ES-I3 (cell line): ENCODE measurements at regions not wholly inside any gene's neighbourhood (a gene's known extent, or its start where the extent isn't known, plus 50 kb on each side); places are given as distances from the start of the nearest gene placed in this dataset.

Experiments used
- H3K36me3 ChIP-seq: 2 replicates; pipeline ENCODE4 v1.6.1; 2013; ENCODE audit warnings: mild to moderate bottlenecking, low read length, control low read depth, moderate library complexity; ENCODE audit not compliant: insufficient read depth
- H3K4me1 ChIP-seq: 2 replicates; pipeline ENCODE4 v1.6.1; 2013; ENCODE audit warnings: mild to moderate bottlenecking, control low read depth, low read length; ENCODE audit not compliant: insufficient read depth
- H3K9ac ChIP-seq: 2 replicates; pipeline ENCODE4 v1.6.1; 2013; ENCODE audit warnings: low read depth, mild to moderate bottlenecking, low read length, moderate library complexity
- H3K9me3 ChIP-seq: 2 replicates; pipeline ENCODE4 v1.6.1; 2013; ENCODE audit warnings: mild to moderate bottlenecking, low read length, moderate library complexity; ENCODE audit not compliant: control insufficient read depth, insufficient read depth

DNA sequence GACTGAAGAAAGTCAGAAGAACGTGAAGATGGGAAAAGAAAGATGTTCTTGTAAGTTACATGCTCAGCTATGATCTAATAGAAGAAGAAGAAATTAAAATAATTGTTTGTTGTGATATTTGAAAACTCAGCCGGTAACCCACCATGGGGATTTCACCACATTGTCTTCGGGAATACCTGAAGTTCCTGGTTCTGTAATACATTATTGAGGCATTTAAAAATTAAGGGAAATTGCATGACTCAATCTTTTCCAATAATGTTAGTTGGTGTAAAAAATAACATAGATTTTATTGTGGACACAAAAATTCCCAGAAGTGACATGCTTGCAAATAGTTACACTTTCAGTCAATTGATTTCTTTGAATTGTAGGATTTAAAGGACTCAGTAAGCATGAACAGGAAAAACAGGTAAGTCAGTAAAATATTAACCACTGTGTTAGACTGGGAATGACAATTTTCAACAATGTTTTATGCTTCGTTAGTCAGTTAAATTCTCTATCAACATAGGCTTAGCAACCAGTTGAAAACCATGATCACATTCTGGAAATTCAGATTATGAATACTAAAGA is 745.1 kb downstream of the LTN1 start:
- H3K9ac ChIP-seq: no peak overlapping the region
- H3K9me3 ChIP-seq: no peaks in the 10 kb centered on the region
- no peaks in the 10 kb centered on the region for H3K36me3 ChIP-seq
- no peaks in the 10 kb centered on the region for H3K4me1 ChIP-seq

DNA sequence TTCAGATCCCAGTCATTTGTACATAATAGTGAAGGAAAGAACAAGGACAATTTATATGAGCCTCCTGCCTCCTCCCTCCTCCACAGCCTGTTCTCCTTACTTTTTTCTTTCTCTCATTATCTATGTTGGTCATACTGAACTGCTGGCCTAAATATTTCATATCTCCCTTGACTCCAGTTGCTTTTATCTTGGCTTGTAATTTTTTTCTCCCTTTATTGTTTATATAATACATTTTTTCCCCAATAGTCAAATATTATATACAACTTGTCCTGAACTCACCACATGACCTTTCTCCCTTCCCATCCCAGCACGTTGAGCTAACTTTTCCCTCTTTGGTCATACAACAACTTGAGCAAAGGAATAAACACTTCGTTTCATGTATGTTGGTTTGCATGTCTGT is 752.1 kb downstream of the LTN1 start:
- no peaks in the 10 kb centered on the region for H3K4me1 ChIP-seq
- H3K9ac ChIP-seq: no peak overlapping the region
- H3K9me3 ChIP-seq: no peaks in the 10 kb centered on the region
- no peaks in the 10 kb centered on the region for H3K36me3 ChIP-seq

DNA sequence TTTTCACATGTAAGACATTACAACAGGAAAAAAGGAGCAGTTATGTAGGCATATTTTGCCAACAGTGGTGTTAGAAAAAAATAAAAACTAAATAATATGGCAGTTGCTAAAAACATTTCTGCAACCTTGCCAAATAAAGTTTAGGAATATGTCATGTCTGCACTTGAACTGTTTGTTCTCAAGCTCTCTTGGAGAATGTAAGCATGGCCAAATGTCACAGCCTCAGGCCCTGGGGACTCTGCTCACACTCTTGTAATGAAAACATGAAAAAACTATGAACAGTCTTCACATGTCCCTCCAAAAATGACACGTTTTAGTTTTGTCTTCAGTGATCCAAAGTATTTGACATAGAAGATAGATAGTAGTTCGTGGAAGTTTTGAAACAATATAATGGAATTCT is 753.3 kb downstream of the LTN1 start:
- H3K36me3 ChIP-seq: no peaks in the 10 kb centered on the region
- H3K9me3 ChIP-seq: no peaks in the 10 kb centered on the region
- no peak overlapping the region for H3K9ac ChIP-seq
- H3K4me1 ChIP-seq: no peaks in the 10 kb centered on the region

DNA sequence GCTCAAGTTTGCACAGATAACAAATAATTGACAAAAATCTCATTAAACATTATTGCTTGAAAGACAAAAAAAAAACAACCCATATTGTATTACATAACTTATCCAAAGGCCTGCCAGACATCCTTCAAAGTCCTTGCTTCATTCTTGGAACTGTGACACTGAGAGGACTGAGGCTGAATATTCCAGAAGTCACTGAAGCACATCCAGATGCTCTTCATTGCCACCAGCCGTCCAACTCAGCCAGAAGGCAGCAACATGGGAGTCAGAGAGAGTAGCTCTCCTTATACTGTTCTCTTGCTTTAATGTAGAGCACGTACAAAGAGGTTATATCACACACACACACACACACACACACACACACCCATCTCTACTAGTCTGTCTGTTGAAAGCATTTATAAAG is 755.0 kb downstream of the LTN1 start:
- Histone ChIP-seq H3K36me3 (no peaks in the 10 kb centered on the region), H3K9me3 (no peaks in the 10 kb centered on the region), H3K9ac (no peak overlapping the region), H3K4me1 (no peaks in the 10 kb centered on the region)

DNA sequence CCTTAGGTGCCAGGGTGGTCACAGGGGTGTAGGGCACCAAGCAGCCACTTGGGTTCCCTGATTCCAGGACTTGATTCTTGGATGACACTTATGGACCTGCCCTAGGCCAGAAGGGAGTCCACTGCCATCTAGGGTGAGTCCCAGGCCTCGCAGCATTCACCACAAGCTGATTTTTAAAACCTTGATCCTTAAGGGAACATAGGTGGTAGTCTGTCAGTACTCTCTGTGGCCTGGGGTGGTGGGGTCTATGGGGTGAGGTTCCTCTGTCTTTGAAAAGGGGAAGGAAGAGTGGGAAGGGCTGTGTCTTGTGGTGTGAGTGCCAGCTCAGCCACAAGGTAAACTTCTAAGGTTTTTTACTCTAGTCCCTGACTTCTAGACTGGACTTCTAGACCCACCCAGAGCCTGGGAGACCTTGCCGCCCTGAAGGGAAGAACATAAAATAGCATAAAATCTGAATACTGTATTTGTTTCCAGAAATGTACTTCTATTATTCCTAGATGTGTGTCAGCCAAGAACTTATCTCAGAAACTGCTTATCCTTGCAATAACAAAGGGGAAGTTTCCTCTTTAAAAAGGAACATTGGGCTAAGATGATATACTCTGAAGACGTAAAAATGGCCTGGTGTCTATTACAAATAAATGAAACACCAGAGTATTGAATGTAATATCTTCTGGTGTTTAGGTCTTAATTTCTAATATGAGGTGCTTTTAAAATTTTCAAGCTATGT is 757.3 kb downstream of the LTN1 start:
- Histone ChIP-seq H3K4me1 (no peaks in the 10 kb centered on the region), H3K9me3 (no peaks in the 10 kb centered on the region), H3K36me3 (no peaks in the 10 kb centered on the region), H3K9ac (no peak overlapping the region)

DNA sequence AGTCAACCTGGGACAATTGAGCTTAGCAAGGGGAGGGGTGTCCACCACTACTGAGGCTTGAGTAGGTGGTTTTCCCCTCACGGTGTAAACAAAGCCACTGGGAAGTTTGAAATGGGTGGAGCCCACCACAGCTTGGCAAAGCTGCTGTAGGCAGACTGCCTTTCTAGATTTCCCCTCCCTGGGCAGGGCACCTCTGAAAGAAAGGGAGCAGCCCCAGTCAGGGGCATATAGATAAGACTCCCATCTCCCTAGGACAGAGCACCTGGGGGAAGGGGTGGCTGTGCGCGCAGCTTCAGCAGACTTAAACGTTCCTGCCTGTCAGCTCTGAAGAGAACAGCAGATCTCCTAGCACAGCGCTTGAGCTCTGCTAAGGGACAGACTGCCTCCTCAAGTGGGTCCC is 758.4 kb downstream of the LTN1 start:
- no peaks in the 10 kb centered on the region for H3K9me3 ChIP-seq
- no peaks in the 10 kb centered on the region for H3K36me3 ChIP-seq
- H3K9ac ChIP-seq: no peak overlapping the region
- no peaks in the 10 kb centered on the region for H3K4me1 ChIP-seq

DNA sequence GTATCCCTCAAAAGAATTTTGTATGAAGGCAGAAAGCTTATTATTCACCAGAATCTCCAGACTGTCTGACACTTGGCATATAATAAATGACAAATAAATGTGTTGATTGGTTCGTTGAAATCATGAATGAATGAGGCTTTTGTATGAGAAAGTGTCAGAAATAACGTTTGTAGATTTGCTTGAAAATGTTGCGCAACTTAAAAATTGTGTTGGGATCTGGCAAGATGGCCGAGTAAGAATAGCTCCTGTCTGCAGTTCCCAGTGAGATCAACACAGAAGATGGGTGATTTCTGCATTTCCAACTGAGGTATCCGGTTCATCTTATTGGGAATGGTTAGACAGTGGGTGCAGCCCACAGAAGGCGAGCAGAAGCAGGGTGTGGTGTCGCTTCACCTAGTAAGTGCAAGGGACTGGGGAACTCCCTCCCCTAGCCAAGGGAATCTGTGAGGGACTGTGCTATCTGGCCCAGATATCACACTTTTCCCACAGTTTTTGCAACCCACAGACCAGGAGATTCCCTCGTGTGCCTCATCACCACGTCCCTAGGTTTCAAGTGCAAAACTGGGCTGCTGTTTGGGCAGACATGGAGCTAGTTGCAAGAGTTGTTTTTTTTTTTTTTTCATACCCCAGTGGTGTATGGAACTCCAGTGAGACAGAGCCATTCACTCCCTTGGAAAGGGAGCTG is 759.0 kb downstream of the LTN1 start:
- no peaks in the 10 kb centered on the region for H3K4me1 ChIP-seq
- H3K9ac ChIP-seq: no peak overlapping the region
- no peaks in the 10 kb centered on the region for H3K9me3 ChIP-seq
- no peaks in the 10 kb centered on the region for H3K36me3 ChIP-seq

DNA sequence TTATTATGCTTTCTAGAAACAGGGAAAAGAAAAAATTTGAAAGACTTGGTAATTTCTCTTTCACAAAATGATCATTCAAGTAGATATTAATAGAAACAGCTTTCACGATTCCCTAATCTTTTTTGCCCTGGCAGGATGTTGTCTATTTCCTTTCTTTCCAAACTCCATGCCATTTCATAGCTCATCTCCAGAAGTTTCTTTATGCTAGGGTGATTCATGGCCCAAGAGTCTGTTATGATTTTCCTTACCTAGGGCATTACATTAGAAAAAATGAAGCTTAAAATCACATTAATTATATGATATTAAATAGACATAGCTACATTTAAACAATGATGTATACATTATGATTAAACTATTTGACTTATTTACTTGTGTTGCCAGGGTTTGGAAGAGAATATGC is 762.1 kb downstream of the LTN1 start:
- H3K9ac ChIP-seq: no peak overlapping the region
- no peaks in the 10 kb centered on the region for H3K9me3 ChIP-seq
- H3K36me3 ChIP-seq: no peaks in the 10 kb centered on the region
- no peaks in the 10 kb centered on the region for H3K4me1 ChIP-seq

DNA sequence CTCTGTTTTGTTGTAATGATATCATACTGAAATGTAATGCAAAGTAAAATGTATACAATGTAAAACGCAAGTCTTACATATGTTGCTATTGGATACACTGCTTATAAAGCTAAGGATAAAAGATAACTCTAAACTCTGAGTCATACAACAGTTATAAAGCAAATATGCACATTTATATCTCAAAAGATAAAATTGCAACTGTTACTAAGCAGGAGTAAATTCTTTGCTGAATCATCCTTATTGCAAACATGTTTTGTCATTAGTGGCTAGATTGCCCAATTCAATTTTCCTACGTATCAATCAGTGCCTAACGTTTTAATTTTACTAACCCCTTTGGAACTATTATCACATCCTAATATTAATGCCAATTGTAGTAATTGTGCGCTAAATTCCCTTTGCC is 762.9 kb downstream of the LTN1 start:
- Histone ChIP-seq H3K36me3 (no peaks in the 10 kb centered on the region), H3K4me1 (no peaks in the 10 kb centered on the region), H3K9ac (no peak overlapping the region), H3K9me3 (peaks cover 3% of the 10 kb centered on the region; the same call in 1 of the 2 replicates)

DNA sequence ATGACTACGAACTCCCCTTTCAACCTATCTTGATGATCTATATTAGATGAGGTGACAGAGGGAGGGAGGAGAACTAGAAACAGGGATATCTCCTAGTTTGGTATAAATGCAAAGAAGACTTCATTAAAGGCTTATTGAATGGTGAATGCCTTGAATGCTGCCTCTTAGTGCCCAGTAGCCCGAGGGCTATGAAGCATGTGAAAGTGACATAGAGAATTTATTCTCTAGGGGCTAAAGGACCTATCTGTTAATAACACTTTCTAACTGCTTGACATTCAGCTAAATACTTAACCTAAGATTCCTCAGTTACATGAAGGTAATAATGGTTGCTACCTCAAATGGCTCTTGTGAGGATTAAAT is 764.1 kb downstream of the LTN1 start:
- H3K9me3 ChIP-seq: peaks cover 3% of the 10 kb centered on the region; the same call in 1 of the 2 replicates

DNA sequence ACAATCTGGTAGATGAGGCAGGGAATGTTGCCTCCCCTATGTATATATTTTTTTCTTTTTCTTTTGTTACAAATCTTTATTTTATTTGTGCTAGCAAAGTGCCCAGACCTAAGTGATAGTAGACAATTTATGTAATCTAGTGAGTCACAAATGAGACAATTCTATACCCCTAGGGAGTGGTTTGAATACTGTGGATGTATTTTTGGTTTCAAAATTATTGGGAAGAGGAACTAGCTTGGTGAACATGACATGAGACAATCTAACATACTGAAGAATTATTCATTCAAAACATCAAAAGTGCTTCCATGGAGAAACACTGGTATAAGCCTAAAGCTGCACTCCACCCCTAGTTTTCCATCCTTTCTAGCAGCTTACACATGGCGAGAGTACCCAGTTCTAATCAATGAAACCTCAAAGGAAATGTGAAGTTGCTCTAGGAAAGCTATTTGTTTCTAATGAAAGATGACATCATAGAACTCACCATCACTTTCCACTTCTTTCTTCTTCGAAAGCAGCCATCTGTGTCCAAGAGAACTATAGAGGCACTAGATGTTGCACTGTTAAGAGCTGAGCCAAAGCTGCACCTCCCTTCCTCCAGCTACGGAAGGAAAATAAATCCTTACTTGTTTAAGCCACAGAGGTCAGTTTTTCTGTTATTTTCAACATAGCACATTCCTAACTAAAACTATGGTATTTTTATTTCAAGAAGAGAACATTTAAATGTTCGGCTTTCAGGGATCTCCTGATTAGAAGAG is 764.6 kb downstream of the LTN1 start:
- Histone ChIP-seq H3K9me3 (peaks cover 3% of the 10 kb centered on the region; the same call in 1 of the 2 replicates), H3K4me1 (no peaks in the 10 kb centered on the region), H3K9ac (no peak overlapping the region), H3K36me3 (no peaks in the 10 kb centered on the region)

More for the DNA sequence above, 764.1 kb downstream of the LTN1 start:
- no peak overlapping the region for H3K9ac ChIP-seq
- H3K4me1 ChIP-seq: no peaks in the 10 kb centered on the region
- no peaks in the 10 kb centered on the region for H3K36me3 ChIP-seq

DNA sequence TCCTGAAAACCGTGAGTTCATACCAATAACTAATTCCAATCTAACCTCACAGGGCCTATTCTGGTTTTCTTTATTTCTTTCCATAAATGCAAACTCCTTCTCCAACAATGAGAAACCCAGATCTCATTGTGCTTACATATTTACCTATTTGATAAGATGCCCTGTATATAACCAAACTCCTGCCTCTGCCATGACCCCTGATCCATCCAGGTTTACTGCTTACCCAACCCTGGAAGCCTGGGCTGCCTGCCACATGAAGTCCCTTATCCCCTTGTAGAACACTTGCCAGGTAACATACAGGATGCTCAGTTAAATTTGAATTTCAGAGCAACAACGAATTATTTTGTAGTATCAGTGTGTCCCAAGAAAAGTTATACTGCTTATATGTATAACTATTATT is 766.1 kb downstream of the LTN1 start:
- no peaks in the 10 kb centered on the region for H3K4me1 ChIP-seq
- no peak overlapping the region for H3K9ac ChIP-seq
- H3K9me3 ChIP-seq: peaks cover 3% of the 10 kb centered on the region; the same call in 1 of the 2 replicates
- H3K36me3 ChIP-seq: no peaks in the 10 kb centered on the region

DNA sequence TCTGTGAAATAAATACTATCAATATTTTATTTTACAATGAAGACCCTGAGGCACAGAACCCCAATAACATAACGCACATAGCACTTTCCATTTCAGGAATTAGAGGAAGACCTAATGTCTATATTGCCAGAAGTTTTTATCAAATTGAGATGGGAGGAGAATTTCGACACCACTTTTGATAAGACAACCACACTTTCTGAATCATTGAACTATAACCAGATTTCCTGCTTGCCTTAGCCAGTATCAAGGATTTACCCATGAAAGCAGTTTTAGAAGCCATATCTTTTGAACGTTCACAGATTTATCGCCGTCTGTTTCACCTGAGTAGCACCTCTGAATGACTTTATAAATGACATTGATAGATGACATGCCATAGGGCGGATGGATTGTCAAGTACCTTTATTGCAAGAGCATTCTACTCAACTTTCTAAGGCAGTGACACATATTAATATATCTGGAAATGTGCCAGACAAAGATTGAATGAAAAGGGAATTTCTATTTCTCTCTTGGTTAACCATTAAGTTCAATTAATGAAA is 768.4 kb downstream of the LTN1 start:
- Histone ChIP-seq H3K4me1 (no peaks in the 10 kb centered on the region), H3K9ac (no peak overlapping the region), H3K9me3 (peaks cover 3% of the 10 kb centered on the region; the same call in 1 of the 2 replicates), H3K36me3 (no peaks in the 10 kb centered on the region)

DNA sequence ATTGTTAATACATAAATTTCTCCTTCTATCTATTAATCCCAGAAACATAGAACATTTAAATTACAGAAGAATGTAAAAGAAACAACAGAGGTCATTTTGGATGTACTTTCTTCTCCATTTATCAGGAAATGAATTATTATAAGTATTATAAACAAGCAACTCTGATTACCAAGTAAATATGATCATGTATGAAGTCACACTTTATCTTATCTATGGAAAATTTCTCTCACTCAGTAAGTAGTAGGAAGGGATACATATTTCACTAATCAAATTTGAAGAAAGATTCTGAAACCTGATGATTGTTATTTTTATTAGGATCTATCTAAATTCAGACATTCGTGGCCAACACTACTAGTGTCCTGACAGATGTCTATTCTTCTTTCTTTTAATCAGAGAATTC is 770.7 kb downstream of the LTN1 start:
- no peak overlapping the region for H3K9ac ChIP-seq
- H3K4me1 ChIP-seq: no peaks in the 10 kb centered on the region
- no peaks in the 10 kb centered on the region for H3K36me3 ChIP-seq
- peaks cover 3% of the 10 kb centered on the region; the same call in 1 of the 2 replicates for H3K9me3 ChIP-seq
